Esophagus mucosa (tissue), 1 donor: ENCODE measurements at regions not wholly inside any gene's neighbourhood (a gene's known extent, or its start where the extent isn't known, plus 50 kb on each side); places are given as distances from the start of the nearest gene placed in this dataset.

Source experiments
- ATAC-seq: fragments of 200-7000 bp; cut with Tn5 transposase; one replicate; pipeline ENCODE4 v1.9.1; 2020
- donor health status: DM: yes; HTN: yes; CAD: no.

- ATAC-seq, result no peak
Observed at GRCh38 chr5:141800617-141801016, 77.6 kb downstream of the PCDH1 start.

GRCh38 chr5:141799507-141800167 is 78.6 kb downstream of the PCDH1 start:
- no peak for ATAC-seq

DNA sequence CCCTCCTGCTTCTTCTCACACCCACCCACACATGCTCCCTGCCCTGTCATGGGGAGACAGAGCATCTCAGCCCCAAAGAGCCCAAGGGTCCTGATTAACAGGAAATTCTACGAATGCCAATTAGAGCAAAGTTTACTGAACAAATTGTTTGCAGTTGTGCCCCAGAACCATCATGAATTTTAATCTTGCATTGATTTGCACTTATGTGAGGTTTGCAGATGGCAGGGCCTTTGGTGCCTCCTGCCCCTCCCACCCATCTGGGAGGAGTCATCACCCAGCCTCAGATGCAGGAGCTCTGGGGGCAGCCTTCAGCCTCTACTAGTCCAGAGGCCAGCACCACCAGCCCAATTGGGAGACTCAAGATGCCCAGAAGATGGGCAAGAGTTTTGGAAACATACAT is 80.8 kb downstream of the PCDH1 start:
- ATAC-seq, result no peak

GRCh38 chr5:141795421-141795820 is 82.8 kb downstream of the PCDH1 start:
- ATAC-seq, result no peak

DNA sequence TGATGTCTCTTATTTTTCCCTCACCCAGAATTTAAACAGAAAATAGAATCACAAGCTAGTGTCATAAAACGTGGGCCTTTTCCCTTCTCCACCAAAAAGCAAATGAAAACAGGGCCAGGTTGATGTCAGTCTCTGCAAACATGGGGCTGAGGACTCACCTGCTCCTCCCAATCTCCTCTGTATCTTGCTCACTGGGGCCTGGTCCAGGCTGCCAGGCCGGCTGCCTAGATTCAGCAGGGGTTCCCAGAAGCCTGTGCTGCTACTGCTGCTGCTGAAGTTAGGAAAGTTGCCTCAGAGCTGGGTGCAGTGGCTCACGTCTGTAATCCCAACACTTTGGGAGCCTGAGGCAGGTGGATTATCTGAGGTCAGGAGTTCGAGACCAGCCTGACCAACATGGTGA is 84.3 kb downstream of the PCDH1 start:
- ATAC-seq, result no peak

GRCh38 chr5:141793403-141793802 is 84.8 kb downstream of the PCDH1 start:
- no peak for ATAC-seq

DNA sequence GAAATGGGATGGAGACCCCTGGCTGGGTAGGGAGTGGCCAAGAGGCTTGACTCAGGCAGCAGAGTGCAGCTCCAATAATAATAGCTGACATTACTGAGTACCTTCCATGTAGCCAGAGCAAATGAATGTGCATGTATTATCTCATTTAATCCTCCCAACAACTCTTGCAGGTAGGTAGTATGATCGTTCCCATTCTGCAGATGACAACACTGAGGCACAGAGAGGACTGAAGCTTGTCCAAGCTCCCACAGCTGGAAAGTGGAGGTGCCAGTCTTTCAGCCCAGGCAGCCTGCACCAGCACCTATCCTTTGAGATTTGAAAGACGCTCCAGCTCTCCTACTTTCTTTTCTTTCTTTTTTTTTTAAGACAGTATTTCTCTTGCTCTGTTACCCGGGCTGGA is 87.6 kb downstream of the PCDH1 start:
- no peak for ATAC-seq

GRCh38 chr5:141789330-141789729 is 88.9 kb downstream of the PCDH1 start:
- no peak for ATAC-seq

GRCh38 chr5:141788296-141788970 is 89.8 kb downstream of the PCDH1 start:
- ATAC-seq, result no peak

GRCh38 chr5:141787376-141787775 is 90.8 kb downstream of the PCDH1 start:
- ATAC-seq, result no peak

- no peak for ATAC-seq
Observed at GRCh38 chr5:141786700-141787099, 91.5 kb downstream of the PCDH1 start.

DNA sequence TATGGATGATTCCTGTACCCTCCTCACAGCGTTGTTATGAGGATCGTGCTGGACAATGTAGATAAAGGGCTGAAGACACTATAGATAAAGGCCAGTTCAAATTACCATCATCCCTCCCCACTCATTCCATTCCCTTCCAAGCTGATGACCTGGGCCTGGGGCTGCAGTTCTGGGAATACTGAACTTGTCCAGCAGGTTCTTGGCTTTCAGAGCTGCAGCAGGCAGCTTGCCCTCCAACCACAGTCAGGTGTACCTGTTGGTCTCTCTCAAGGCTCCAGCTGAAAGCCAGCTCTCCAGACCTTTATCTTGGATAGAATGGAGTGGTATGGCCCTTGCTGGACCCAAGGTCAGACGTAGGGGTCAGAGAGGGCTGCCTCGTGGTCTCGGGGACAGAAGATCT is 92.5 kb downstream of the PCDH1 start:
- no peak for ATAC-seq

DNA sequence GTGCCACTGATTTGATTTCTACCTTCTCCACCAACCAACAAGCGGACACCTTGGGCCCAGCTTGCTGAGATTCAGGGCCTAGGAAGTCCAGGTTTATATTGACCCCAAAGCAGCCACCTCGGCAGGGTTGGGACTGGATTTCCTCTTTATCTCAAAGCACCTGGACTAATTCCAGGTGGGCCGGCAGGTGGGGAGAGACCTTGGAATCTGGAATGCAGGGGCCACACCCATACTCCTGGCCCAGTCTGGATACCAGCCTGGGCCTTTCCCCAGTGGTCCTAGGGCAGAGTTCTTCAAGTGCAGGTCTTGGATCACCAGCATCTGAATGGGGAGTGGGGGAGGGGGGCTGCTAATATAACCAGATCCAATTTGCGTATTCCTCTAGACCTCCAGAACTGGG is 93.1 kb downstream of the PCDH1 start:
- no peak for ATAC-seq

DNA sequence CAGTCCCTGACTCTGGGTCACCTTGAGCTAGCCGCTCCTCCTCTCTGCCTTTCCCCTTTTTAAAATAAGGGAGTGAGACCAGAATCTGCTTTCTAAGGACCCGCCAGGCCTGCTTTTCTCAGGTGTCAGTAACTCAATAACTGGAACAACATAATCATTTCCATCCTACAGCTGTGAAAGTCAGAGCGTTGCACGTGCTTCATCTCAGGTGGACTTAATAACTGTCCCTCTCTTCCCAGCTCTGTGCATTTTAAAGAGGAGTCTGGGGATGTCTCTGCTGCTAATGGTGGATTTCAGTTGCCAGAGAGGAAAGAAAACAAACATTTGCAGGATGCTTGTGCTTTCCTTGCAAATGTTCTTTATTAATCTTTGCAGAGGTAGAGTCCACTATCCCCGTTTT is 93.7 kb downstream of the PCDH1 start:
- no peak for ATAC-seq

DNA sequence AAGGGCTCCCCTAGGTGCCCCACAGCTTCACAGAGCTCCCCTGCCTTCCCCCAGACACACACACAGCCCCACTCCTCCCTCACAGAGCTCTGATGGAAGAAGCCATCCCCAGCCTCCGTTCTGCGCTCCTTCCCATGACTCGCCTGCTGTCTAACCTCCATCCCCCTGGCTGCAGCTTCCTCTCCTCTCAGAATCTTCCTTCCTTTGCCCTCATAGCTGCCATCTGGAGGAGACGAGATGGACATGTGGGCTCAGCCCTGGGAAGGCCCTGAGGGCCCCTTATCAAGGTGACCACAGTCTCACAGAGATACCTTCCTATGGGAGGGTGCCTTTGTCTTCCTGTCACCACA is 94.3 kb downstream of the PCDH1 start:
- no peak for ATAC-seq

DNA sequence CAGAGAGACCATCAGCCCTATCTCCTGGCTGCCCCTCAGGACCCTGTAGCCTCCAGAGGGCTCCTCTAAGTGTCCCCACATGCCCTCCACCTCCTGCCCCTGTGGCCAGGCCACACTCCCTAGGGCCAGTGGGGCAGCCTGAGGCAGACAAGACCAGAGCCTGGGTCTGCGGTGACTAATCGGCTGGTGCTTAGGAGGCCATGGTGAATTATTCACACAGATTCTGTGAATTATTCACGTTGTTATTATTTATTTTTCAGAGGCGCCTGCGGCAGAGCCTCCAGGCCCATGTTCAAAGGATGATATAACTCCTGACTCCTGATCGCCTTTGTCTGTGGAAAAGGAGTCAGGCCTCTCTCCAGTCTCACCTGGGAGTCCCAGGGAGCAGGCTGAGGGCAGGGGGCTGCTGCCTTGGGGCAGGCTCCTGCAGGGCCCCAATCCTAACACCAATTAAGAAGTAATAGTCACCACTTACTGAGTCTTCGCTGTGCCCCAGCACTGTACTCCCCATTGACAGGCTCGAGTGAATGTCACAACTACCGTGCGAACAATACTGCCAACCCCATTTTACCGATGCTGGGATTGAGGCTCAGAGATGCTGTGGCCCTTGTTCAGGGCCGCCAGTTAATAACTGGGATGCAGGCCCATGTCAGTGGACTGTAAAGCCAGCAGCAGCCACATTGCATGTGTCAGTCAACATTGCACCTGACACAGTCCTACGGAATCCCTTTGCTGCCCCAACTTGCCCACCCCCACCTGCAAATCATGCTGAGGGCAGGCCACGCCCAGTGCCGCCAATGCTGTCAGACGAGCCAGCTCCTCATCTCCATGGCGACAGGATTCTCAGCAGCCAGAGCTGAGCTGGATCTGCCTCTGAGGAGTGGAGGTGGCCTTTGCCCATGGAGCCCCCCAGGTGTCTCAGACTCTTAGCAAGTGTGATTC is 94.9 kb downstream of the PCDH1 start:
- ATAC-seq, result peak; percentile 56

DNA sequence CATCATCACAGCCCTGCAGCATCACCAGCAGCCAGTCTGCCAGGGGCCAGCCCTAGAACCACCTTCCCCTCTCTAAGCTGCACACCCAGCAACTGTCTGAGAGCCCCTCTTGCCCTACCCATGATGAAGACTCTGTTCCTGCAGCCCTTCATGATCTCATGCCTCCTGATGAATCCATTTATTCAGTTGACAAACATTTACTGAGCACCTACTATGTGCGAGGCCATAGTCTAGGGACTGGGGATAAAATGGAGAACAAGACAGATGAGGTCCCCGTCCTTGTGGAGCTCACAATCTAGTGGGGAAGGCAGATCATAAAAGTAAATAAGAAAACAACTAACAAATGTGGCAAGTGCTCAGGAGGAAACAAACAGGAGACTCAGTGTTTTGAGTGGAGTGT is 96.3 kb downstream of the PCDH1 start:
- no peak for ATAC-seq

DNA sequence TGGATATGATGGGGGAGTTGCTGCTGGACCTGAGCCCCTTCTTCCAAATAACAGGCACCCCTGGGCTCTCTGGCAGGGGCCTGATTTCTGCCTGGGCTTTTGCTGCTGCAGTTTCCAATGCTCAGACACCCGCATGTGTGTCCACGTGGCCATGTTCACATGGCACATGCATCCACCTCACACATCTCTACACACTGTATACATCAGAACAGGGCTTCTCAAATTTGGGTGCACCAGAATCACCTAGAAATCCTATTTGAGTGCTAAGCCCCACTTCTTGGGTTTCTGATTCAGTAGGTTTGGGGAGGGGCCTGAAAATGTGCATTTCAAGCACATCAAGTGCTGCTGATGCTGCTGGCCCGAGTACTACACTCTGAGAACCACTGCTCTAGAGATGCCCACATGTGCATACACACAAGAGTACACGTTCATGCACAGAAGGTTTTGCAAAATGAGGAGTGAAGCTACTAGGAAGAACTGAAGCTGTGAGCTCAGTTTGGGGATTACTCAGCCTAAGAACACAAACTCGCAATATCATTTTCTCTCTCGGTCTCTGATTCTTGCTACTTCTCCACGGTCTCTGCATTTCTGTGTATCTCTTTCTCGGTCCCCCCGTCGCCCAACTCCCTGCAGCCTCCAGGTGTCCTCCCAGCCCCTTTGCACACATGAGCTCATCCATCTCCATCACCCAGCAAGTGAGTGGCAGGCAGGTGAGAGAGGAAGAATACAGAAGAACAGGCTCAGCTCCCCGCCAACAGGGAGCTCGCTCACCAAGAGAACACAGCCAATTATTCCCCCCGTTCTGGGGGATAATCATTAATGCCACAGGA is 97.0 kb downstream of the PCDH1 start:
- no peak for ATAC-seq

- ATAC-seq, result no peak
Observed at GRCh38 chr5:141780240-141780951, 97.8 kb downstream of the PCDH1 start.

- ATAC-seq, result no peak
Observed at GRCh38 chr5:141779503-141779973, 97.5 kb upstream of the ARAP3 start.

DNA sequence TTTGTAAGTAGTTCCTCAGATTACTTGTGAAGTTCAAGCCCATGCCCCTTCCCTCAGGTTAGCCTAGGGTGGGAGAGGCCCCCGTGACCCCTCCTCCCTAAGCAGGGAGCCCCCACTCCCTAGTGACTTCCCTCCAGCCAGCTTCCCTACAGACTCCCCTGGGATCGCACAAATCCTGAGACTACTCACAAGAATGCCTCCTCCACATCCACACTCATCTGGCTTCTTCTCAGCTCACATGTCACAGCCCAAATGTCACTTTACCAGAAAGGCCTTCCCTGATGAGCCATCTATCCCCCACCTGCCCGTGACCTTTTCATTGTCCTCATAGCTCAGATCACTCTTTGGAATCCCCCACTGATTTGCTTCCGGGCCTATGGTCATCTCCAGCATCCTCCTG is 96.7 kb upstream of the ARAP3 start:
- ATAC-seq, result no peak

DNA sequence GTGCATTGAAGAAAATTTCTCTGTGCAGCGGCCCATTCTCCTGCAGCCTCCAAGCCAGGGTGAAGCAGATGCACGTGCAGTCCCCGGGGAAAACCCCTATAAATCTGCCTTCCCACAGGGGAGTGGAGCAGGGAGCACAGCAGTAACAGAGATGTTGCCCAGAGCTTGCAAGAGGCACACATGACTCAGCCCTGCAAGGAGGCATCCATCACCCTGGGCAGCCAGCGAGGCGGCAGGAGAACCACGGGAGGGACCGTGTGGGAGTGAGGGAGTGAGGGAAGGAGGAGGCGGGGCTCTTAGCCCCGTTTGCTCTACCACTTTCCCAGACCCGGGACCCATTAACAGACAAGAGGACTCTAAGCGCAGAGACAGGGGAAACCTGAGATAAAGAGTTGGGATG is 96.2 kb upstream of the ARAP3 start:
- no peak for ATAC-seq
